HG02870 (cell line): ENCODE measurements at regions not wholly inside any gene's neighbourhood (a gene's known extent, or its start where the extent isn't known, plus 50 kb on each side); places are given as distances from the start of the nearest gene placed in this dataset.

Experiments used
- ATAC-seq: cut with Tn5 transposase; IDR thresholded peaks from one replicate; pipeline ENCODE4 v1.9.1; 2021; ENCODE audit warnings: mild to moderate bottlenecking, moderate library complexity; ENCODE audit not compliant: unreplicated experiment

DNA sequence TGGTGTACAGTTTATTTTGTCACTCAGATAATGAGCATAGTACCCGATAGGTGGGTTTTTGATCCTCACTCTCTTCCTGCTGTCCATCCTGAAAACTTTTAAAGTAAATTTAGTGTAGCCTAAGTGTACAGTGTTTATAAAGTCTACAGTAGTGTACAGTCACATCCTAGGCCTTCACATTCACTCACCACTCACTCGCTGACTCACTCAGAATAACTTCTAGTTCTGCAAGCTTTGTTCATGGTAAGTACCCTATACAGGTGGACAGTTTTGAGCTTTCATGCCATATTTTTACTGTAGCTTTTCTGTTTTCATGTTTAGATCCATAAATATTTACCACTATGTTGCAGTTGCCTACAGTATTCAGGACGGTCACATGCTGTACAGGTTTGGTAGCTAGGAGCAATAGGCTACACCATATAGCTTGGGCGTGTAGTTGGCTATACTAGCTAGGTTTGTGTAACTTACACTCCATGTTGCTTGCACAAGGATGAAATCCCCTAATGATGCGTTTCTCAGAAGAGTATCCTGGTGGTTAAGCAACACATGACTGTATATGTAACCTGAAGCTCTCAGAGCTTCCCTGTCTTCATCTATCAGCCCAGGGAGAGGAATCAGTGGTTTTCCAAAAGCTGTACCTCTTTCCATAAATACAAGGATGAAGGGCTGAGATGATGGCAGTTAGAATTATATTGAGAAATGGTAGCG lies 87.6 kb upstream of the SLC25A26 start:
- ATAC-seq, result no peak

DNA sequence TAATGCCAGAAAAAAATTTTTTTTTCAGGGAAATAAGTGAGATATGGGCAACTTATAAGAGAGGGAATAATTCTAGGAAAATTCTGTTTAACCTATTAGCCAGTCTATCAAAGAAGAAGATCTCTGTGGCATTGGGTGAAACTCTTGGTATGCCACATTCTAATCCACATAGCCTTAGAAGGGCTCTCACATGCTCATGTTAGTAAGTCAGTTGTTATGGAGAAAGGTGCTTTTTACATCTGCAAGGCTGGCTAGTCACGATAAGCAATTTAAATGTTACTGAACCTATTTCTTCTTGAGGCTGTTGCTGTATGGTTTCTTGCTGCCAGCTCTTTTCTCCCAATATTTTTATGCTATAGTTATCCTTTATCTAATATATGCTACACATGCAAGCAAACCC lies 89.9 kb upstream of the MAGI1 start:
- ATAC-seq, result no peak

DNA sequence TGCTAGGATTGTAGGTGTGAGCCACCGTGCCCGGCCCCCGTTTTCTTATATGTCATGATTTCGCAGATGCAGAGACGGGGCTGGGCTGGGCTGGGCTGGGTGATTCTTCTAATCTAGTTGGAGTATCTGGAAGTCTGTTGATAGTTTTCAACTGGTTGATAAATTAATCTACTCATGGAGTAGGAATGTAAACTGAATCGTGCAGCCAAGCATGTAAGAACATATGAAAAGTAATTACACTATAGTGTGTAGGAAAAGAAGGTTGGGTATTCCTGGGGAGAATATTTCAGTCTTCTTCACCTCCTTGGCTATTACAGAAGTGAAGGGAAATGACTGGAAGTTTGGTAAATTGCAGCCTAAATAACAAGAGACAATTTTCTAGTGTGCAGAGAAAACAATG lies 82.6 kb upstream of the MAGI1 start:
- ATAC-seq, result no peak

DNA sequence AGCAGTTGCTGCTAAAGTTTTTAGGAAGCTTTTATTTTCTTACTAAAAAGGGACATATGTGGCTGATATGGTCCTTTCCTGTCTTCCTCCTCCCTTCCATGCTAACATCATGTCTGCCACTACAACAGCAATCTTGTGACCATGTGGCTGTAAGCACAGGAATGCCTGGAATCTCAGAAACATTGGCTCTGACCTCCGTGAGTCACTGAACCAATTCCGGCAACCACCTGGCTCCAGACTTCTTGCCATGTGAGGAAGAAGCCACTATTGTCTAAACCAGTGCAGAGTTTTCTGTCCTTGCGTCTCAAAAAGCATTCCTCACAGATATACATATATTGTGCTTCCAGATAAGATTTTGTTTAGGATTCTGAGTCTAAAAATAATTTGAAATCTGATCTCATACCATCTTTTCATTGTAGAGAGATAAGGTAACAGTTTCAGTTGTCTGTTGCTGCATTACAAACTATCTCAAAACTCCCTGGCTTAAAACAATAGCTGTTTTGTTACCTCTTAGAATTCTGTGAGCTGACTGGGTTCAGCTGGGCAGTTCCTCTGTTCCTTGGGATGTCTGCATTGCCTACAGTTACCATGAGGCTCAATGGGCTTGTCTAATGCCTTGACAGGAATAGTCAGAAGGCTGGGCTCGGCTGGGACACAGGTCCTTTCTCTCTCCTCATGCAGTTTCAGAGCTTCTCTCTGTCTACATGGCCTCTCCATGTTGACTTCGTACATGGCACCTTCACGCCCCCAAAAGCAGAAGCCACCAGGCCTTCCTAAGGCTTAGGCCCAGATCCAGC lies 77.3 kb upstream of the MAGI1 start:
- no peak for ATAC-seq

DNA sequence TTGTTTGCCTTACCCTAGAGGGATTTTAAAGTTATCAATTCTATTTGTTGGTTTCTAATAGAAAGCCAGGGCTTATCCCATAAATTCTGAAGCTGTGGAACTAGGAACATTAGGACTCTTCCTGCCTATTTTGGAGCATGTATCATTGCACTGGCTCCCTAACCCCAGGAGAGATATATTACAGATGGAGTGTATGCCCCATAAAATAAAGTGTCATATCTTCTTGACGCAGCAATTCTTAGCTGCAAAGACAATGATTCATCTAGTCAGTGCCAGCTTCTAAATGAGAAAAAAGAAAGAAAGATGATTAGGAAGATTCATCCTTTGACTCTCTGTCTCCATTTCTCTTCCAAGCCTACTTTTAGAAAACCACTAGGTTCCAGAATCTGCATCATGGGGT lies 74.8 kb upstream of the MAGI1 start:
- no peak for ATAC-seq

DNA sequence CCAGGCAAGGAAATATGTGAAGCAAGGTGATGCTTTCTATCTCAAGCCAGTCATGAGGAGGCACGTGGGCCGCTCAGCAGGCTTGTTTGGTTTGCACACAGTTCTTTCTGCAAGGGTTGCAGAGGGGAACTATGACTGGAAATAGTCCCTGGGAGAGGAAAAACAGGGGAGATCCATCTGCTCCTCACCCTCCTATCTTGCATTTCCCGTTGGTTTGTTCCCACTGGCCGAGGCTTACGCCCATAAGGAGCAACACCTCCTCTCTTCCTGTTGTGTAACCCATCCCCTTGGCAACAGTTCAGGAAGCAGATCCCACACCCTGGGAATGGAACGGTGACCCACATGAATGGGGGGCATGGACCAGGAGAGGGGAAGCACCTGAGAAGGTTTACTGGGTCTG lies 72.1 kb upstream of the MAGI1 start:
- no peak for ATAC-seq

DNA sequence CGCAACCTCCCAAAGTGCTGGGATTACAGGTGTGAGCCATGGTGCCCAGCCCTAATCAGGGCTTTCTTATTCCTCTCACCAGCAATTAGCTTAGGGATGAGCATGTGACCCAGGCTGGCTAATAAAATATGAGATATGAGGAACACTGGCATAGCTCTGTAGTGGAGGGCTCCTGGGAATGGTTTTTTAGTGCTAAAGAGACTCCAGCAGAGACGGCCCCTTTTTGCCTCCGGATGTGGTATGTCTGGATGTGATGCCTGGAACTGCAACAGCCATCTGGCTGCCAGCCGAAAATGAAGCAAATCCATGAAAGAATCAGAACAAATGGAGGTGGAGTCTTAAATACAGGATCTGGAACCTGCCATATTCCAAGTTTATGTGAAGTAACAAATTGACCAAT lies 69.1 kb upstream of the MAGI1 start:
- ATAC-seq, result no peak

DNA sequence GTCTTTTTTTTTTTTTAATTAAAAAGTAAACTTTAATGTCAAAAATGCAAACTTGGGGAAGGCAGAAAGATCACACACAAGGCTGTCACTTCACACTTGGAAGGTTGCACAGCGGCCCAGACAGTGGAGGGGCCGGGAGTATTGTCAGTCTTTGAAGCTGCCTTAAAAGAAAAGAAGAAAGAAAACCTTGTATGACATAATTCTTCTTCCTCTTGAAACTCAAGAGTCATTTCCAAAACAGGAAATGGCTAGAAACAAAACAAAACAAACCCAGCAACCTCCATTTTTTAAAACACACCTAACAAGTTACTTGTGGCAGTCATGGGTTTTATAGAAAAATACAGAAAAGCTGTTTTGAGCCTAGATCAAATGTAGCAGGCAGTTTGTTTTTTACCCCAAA lies 68.1 kb upstream of the MAGI1 start:
- ATAC-seq, result peak; percentile 80

DNA sequence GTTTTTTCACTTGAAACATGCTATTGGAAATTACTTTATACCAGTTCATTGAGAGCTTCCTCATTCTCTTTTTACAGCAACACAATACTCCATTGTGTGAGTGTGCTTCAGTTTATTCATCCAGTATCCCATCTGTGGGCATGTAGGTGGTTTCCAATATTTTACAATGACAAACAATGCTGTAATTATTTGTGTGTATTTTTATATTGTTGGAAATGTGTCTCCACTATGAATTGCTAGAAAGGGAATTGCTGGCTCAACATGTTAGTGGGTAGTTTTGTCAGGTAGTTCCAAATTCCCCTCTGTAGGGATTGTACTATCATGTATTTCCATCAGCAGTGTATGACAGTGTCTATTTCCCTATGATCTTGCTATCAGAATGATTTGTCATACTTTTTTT lies 65.8 kb upstream of the MAGI1 start:
- no peak for ATAC-seq

DNA sequence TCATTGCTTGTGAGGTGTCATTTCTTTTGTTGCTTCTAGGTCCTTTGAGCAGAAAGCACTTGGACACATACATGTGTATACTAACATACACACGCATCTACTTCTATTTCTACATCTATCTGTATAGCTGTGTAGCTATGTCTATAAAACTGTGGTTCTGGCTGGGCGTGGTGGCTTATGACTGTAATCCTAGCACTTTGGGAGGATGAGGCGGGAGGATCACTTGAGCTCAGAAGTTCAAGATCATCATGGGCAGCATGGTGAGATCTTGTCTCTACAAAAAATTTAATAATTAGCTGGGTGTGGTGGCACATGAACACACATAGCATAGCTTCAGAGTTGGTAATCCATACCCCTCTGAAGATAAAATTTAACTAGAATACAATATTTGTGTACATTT lies 65.0 kb upstream of the MAGI1 start:
- ATAC-seq, result no peak

DNA sequence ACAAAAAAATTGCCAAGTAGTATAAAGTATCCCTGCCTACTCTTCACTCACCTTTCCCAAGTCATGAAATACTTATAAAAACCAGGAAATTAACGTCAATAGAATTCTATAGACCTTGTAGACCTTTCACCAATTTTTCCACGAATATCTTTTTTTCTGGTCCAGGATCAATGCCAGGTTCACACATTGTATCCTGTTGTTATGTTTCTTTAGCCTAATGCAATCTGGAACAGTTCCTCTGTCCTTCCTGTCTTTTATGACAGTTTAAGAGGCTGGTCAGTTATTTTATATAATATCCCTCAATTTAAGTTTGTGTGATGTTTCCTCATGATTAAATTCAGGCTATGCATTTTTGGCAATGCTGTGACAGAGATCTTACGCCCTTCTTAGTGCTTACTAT lies 63.2 kb upstream of the MAGI1 start:
- ATAC-seq, result no peak

DNA sequence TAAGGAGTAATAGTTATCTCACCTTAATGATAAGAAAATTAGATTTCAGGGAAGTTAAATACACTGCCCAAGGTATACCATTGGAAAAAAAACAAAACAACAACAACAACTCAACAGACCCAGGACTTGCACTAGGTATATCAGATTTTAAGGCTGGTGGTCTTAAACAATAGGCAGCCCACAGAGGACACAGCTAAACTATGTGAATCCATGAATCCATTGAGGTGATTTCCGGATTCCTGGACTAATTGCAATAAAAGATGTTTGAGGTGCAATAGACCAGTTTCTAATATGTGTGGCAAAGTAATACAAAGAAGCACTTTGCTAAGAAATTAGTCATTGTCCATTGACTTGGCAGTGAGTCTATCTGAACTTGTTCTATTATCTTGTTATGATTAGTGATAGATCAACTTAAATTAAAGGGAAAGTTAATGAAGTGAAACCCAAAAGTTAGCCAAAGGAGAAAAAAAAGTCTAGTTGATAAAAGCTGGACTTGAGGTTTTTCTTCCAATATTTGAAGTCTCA lies 60.9 kb upstream of the MAGI1 start:
- ATAC-seq, result no peak

DNA sequence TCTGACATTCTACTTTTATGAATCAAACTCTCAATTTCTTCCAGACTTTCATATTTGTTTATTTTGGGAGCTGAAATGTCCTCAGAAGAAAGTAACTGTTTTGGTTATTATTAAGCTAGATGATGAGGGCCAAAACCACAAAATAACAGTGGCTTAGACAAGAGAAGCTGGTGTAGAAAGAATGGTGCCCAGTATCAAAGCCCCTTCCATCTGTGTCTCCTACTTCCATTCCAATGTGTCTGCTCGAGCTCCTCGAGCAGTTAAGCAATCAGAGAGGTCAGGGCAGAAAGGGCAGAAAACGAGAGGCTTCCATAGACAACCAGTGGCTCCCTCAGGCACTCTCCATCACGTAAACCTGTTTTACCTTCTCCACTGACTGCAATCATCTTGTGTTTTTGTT lies 59.7 kb upstream of the MAGI1 start:
- no peak for ATAC-seq

DNA sequence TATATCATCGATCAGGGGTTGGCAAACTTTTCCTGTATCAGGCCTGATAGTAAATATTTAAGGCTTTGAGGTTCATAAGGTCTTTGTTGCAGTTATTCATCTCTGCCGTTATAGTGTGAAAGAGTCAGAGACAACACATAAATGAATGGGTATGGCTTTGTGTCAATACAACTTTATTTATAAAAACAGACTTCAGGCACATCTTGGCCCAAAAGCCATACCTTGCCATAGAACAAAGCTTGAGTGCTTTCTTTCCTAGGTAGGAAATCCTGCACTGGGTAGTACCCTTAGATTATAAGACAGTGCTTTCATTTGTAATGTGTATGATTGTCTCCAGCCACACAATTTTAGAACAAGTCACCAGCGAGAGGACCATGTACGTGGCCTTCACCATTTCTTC lies 58.9 kb upstream of the MAGI1 start:
- no peak for ATAC-seq

DNA sequence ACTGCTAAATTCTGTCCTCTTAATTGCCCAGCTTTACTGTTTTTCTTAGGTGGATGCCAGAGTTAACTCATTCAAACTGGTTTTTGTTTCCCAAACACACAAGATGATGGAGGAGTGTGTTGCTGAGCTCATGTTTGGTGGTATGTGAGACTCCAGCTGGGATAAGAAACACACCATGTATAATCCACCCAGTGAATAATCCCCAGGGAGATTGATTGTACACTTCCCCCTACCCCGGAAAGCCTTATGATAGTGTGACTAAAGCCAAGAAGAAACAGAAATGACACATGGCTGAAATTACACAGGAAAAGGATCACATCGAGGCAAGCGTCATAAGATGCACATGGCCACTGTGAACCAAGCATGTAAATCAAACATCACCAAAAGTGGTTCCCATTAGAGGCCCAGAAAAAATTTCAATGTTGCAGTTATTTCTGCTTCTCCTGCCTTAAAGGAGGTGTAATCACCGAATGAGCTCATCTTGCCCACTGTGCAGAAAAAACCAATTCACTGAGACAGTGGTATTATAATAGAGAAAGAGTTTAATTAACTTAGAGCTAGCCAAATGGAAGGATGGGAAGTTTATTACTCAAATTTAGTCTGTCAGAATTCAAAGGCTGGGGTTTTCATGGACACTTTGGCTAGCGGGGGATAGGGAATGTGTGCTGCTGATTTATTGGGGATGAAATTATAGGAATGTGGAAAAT lies 56.7 kb upstream of the MAGI1 start:
- ATAC-seq, result no peak

DNA sequence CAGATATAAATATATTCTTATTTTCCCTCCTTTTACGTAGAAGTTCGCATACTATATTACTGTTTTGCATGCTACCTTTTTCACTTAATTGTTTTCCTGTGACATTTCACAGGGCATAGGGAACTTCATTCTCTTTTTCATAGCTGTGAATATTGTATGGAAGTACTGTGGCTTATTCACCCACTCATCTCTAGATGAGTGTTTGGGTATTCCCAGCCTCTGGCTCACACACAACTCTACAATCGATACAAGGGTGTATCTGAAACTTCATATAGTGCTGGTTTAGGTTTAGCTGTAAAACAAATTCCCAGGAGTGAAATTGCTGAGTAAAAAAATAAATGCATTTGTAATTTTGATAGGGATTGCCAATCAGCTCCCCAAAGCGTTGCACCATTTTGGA lies 55.3 kb upstream of the MAGI1 start:
- peak; percentile 66 for ATAC-seq

DNA sequence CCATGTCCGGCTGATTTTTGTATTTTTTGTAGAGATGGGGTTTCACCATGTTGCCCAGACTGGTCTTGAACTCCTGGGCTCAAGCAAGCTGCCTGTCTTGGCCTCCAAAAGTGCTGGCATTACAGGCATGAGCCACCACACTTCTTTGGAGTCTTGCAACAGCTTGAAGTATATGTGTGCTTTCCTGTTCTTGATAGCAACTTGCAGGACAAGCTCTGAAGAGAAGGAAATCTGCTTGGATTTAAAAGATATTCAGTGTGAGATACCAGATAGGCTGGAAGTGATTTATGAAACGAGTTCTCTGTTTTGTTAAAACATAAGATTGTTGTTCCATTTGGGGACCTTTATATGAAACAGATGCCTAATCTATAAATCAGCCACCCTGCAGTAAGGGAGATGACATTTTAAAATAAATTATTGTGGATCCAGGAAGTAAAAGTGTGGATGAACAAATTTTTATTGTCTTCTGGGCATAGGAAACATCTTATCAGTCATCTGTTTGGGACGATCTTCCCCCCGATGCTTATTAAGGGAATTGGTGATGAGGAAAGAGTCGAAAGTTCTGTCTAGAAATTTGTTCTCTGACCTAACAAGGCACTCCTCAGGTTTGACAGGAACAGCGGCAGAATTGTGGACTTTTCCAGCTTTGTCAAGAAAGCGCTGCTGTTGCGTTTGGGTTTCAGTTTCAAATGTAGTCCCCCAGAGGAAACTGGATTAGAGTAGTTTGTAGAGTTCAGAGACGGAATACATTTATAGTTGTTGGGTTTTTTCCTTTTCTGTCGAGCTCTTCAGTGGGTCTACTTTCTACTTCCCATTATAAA lies 53.7 kb upstream of the MAGI1 start:
- no peak for ATAC-seq
